ENCODE measurements at regions not wholly inside any gene's neighbourhood (a gene's known extent, or its start where the extent isn't known, plus 50 kb on each side); places are given as distances from the start of the nearest gene placed in this dataset.

DNA sequence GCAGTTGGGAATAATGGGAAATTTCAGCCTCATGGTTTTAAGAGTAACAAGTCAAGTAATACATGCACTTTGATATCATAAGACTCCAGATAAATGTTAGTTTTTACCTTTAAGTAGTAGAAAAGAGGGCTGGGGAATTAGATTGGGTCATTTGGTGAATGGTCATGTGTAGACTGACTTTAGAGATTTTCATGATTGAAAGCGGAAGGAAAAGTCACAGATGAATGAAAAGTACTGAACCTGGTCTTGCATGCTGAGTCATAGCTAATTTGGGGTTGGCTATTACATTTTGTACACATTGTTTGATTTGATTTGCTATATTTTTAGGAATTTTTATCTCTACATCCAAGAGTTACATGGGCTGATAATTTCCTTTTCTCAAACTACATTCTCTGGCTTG is 539.4 kb upstream of the SPHKAP start:
- no peak for DNase-seq
- Histone ChIP-seq H3K9me3 (no peaks in the 10 kb centered on the region), H3K4me3 (no peak overlapping the region), H3K27me3 (no peaks in the 10 kb centered on the region), H3K27ac (no peak overlapping the region), H3K4me1 (no peaks in the 10 kb centered on the region), H3K36me3 (replicated peaks in 1 of 2; ENCODE audit: insufficient read depth in 1 of 2, low read depth in 2 of 2) (no peaks in the 10 kb centered on the region)
- no peak for ATAC-seq
- no peak for TF ChIP-seq POLR2A (IDR thresholded peaks at IDR 0.05)
- TF ChIP-seq, protein P1, sequence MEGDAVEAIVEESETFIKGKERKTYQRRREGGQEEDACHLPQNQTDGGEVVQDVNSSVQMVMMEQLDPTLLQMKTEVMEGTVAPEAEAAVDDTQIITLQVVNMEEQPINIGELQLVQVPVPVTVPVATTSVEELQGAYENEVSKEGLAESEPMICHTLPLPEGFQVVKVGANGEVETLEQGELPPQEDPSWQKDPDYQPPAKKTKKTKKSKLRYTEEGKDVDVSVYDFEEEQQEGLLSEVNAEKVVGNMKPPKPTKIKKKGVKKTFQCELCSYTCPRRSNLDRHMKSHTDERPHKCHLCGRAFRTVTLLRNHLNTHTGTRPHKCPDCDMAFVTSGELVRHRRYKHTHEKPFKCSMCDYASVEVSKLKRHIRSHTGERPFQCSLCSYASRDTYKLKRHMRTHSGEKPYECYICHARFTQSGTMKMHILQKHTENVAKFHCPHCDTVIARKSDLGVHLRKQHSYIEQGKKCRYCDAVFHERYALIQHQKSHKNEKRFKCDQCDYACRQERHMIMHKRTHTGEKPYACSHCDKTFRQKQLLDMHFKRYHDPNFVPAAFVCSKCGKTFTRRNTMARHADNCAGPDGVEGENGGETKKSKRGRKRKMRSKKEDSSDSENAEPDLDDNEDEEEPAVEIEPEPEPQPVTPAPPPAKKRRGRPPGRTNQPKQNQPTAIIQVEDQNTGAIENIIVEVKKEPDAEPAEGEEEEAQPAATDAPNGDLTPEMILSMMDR (IDR thresholded peaks at IDR 0.05) = no peak
- intact Hi-C loops (cut with DNase I) = no loop called here
- 82 to 89% methylated on average over 1 of the region's 1 CpG for WGBS, 2 donors

DNA sequence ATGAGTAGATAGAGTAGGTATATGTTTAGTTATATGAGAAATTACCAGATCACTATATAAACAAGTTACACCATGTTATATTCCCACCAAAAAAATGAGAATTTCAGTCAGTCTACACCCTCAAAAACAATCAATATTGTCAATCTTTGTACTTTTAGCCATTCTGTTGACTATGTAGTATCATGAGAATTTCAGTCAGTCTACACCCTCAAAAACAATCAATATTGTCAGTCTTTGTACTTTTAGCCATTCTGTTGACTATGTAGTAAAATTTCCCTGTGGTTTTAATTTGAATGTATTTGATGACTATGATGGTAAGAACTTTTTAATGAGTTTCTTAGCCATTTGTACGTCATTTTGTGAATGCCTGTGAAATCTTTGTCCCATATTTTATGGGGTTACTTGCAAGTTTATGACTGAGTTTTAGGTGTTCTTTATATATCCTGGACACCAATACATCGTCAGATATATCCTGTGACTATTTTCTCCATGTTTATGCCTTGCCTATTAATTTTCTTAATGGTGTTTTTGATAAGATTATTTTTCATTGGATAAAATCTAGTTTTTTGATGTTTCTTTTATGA is 528.4 kb upstream of the SPHKAP start:
- no peaks in the 10 kb centered on the region for H3K36me3 ChIP-seq (replicated peaks in 1 of 2; ENCODE audit: insufficient read depth in 1 of 2, low read depth in 2 of 2)
- no peak for ATAC-seq
- H3K4me3 ChIP-seq = no peak overlapping the region
- H3K9me3 ChIP-seq = peaks cover 0 to 4% (median 0%) of the 10 kb centered on the region in 3 donors
- DNase-seq = no peak
- H3K27me3 ChIP-seq = no peaks in the 10 kb centered on the region
- intact Hi-C loops (cut with DNase I) = no loop called here
- no peak overlapping the region for H3K27ac ChIP-seq
- no peaks in the 10 kb centered on the region for H3K4me1 ChIP-seq
- TF ChIP-seq, protein P1 (IDR thresholded peaks at IDR 0.05) = no peak
- TF ChIP-seq POLR2A (IDR thresholded peaks at IDR 0.05) = no peak
- WGBS, 2 donors = 55 to 63% methylated on average over 2 of the region's 2 CpGs

DNA sequence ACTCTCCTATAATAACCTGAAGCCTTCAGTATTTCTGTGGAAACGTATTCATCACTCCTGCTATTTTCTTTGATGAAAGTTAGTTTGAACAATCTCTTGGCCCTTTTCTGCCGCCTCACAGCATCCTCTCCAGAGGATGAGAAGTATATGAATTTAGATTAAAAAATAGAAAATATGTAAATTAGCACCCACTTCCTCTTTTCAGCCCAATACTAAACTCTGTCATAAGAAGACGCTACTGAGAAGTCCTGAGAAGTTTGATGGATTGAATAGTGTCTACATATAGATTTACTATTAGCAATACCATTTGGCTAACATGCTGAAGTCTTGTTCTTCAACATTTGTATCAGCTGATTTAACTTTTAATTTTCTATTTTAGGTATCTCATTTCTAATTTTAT is 526.4 kb upstream of the SPHKAP start:
- 59 to 80% methylated on average over 3 of the region's 3 CpGs for WGBS, 2 donors
- no peak for TF ChIP-seq POLR2A (IDR thresholded peaks at IDR 0.05)
- TF ChIP-seq, protein P1 (IDR thresholded peaks at IDR 0.05) = no peak

DNA sequence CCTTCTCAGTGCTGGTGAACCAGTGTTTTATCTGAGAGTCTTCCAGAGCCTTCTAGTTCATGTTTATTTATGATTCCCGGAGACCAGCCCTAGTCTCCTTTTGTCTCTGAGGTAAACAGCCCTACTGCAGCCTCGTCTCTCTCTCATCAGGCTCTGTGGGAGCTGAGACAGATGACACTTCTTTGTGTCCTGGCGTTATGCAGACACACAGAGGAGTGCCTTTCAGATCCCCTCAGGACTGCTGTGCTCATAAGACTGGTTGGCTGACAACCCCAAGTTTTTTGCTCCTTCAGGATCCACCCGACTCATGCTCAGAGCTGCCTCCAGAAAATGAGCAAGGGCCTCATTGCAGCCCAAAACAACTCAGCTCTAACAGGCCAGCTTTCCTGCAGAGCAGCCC is 523.8 kb upstream of the SPHKAP start:
- Histone ChIP-seq H3K4me3 (no peak overlapping the region), H3K4me1 (no peaks in the 10 kb centered on the region), H3K27ac (no peak overlapping the region), H3K27me3 (no peaks in the 10 kb centered on the region), H3K36me3 (replicated peaks in 1 of 2; ENCODE audit: insufficient read depth in 1 of 2, low read depth in 2 of 2) (no peaks in the 10 kb centered on the region), H3K9me3 (no peaks in the 10 kb centered on the region)
- no peak for ATAC-seq
- intact Hi-C loops (cut with DNase I) = no loop called here
- no peak for DNase-seq
- WGBS, 2 donors = 25 to 31% methylated on average over 4 of the region's 4 CpGs
- TF ChIP-seq, protein P1 (IDR thresholded peaks at IDR 0.05) = no peak
- TF ChIP-seq POLR2A (IDR thresholded peaks at IDR 0.05) = no peak

More for the DNA sequence above, 526.4 kb upstream of the SPHKAP start:
- Histone ChIP-seq H3K9me3 (no peaks in the 10 kb centered on the region), H3K36me3 (replicated peaks in 1 of 2; ENCODE audit: insufficient read depth in 1 of 2, low read depth in 2 of 2) (no peaks in the 10 kb centered on the region), H3K4me3 (no peak overlapping the region), H3K4me1 (no peaks in the 10 kb centered on the region), H3K27me3 (no peaks in the 10 kb centered on the region), H3K27ac (no peak overlapping the region)
- DNase-seq (no peak), ATAC-seq (no peak)
- intact Hi-C loops (cut with DNase I) = no loop called here

DNA sequence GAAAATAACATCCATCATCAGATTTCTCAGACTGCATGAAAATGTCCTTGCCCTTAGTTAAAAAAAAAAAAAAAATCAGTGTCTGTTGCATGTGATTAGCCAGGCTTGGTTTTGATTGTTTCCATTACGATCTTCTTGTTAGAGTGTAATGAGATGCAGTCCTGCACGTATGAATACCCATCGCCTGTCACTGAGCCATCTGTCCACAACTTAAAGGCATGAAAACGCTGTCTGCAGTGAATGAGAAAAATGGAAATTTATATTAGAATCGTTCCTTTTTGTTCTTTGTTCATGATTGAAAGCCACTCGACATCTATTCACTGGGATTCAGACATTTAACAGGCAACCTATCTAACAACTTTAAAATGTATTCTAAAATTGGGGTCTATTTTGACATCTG is 521.7 kb upstream of the SPHKAP start:
- Histone ChIP-seq H3K9me3 (no peaks in the 10 kb centered on the region), H3K4me3 (no peak overlapping the region), H3K36me3 (replicated peaks in 1 of 2; ENCODE audit: insufficient read depth in 1 of 2, low read depth in 2 of 2) (no peaks in the 10 kb centered on the region), H3K4me1 (no peaks in the 10 kb centered on the region), H3K27me3 (no peaks in the 10 kb centered on the region), H3K27ac (no peak overlapping the region)
- WGBS, 2 donors = 61 to 68% methylated on average over 6 of the region's 6 CpGs
- DNase-seq (no peak), ATAC-seq (no peak)
- intact Hi-C loops (cut with DNase I) = no loop called here
- no peak for TF ChIP-seq POLR2A (IDR thresholded peaks at IDR 0.05)
- TF ChIP-seq, protein P1 (IDR thresholded peaks at IDR 0.05) = no peak

Data from body of pancreas (tissue), 4 donors.